ENCODE measurements at regions not wholly inside any gene's neighbourhood (a gene's known extent, or its start where the extent isn't known, plus 50 kb on each side); places are given as distances from the start of the nearest gene placed in this dataset.

DNA sequence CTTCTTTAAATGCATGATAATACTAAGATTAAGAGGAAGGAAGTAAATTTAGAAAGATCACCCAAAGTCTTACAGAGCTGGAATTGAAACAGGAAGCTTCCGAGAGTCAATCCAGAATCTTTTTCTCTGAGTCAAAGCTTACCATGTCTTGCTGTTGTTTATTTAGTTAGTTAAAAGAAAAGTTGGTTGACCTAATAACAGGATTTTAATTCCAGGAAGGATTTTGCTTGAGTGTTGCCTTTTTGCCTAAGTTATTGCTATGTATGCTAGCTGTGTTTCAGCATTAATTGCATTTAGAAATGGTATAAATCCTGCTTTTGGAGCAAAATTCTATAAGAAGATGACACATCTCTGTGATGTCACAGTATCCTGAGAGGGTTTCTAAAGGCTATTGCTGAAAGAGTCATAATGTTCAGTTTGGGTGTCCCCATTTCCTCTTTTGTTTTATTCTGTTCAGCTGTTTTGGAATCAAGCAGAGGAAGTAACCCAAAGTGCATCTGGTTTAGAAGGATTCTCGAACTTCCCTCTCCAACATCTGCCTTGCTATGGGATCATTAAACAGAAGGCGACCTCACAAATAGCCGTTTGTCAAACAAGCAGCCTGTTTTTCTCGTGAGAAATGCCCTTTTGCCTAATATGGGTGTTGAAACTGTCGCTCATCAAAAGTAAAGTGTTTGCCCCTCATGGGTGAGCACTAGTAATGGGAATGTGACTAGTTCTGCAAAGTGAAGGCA is 271.5 kb upstream of the MMADHC start:
- Histone ChIP-seq H2BK5ac (ENCODE audit: insufficient read length, low read length) (no peak overlapping the region), H4K8ac (replicated peaks; ENCODE audit: insufficient read length, low read depth, low read length) (no peak overlapping the region), H2AK5ac (ENCODE audit: insufficient read length, low read length) (no peak overlapping the region), H2BK12ac (ENCODE audit: insufficient read length, low read depth, low read length) (no peak overlapping the region), H3K79me2 (ENCODE audit: insufficient read depth, low read length) (no peaks in the 10 kb centered on the region), H3K9me3 (ENCODE audit: control insufficient read depth, low read depth, low read length) (no peaks in the 10 kb centered on the region), H2BK15ac (ENCODE audit: low read depth, low read length) (no peak overlapping the region), H3K14ac (ENCODE audit: insufficient read depth, low read length) (no peak overlapping the region), H3K27ac (ENCODE audit: insufficient read length, low read depth, low read length) (no peak overlapping the region), H3K4ac (ENCODE audit: low read depth, low read length) (no peak overlapping the region), H3K9ac (ENCODE audit: extremely low read depth, insufficient read length, low read length) (no peak overlapping the region), H3K18ac (ENCODE audit: insufficient read length, low read depth, low read length) (no peak overlapping the region), H3T11ph (ENCODE audit: low read length) (no peak overlapping the region), H4K91ac (ENCODE audit: insufficient read length, low read depth, low read length) (no peak overlapping the region), H4K20me1 (ENCODE audit: control insufficient read depth, insufficient read depth, insufficient read length) (no peaks in the 10 kb centered on the region), H3K79me1 (ENCODE audit: insufficient read depth, low read depth, low read length, poor library complexity, severe bottlenecking) (no peaks in the 10 kb centered on the region), H2BK20ac (ENCODE audit: low read depth, low read length, poor library complexity, severe bottlenecking) (no peak overlapping the region), H3K56ac (ENCODE audit: insufficient read length, low read depth, low read length) (no peak overlapping the region), H2BK120ac (ENCODE audit: low read depth, low read length, poor library complexity, severe bottlenecking) (no peak overlapping the region), H3K23me2 (ENCODE audit: insufficient read length, low read depth, low read length, poor library complexity, severe bottlenecking) (no peaks in the 10 kb centered on the region), H3K27me3 (ENCODE audit: insufficient read depth, low read length) (no peaks in the 10 kb centered on the region), H3K4me2 (ENCODE audit: insufficient read depth, insufficient read length, low read length) (no peak overlapping the region), H3K4me1 (ENCODE audit: insufficient read depth, low read length) (no peaks in the 10 kb centered on the region), H3K23ac (ENCODE audit: insufficient read length, low read depth, low read length) (no peak overlapping the region), H2AFZ (ENCODE audit: low read length) (no peak overlapping the region), H4K5ac (ENCODE audit: insufficient read length, low read depth, low read length) (no peak overlapping the region)
- peaks cover 11% of the 10 kb centered on the region in 2 experiments; a peak in 4 of 5 replicates for H3K9me3 Mint-ChIP-seq
- H3K4me1 Mint-ChIP-seq: no peaks in the 10 kb centered on the region
- WGBS (ENCODE audit: extremely low coverage, insufficient read length, low lambda C conversion rate): no CpG with 5 or more reads among the region's 6 CpGs
- no peak overlapping the region for H3K4me3 Mint-ChIP-seq
- DNase-seq: no peak
- H3K27ac Mint-ChIP-seq: no peak overlapping the region
- TF ChIP-seq, protein P1, sequence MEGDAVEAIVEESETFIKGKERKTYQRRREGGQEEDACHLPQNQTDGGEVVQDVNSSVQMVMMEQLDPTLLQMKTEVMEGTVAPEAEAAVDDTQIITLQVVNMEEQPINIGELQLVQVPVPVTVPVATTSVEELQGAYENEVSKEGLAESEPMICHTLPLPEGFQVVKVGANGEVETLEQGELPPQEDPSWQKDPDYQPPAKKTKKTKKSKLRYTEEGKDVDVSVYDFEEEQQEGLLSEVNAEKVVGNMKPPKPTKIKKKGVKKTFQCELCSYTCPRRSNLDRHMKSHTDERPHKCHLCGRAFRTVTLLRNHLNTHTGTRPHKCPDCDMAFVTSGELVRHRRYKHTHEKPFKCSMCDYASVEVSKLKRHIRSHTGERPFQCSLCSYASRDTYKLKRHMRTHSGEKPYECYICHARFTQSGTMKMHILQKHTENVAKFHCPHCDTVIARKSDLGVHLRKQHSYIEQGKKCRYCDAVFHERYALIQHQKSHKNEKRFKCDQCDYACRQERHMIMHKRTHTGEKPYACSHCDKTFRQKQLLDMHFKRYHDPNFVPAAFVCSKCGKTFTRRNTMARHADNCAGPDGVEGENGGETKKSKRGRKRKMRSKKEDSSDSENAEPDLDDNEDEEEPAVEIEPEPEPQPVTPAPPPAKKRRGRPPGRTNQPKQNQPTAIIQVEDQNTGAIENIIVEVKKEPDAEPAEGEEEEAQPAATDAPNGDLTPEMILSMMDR (conservative IDR thresholded peaks at IDR 0.05): no peak
- peaks cover 0 to 5% (median 2%) of the 10 kb centered on the region in 3 experiments; a peak in 2 of 7 replicates for H3K36me3 Mint-ChIP-seq (ENCODE audit: insufficient read depth in 1 of 3, low read depth in 3 of 3)
- no peaks in the 10 kb centered on the region for H3K27me3 Mint-ChIP-seq (ENCODE audit: low read depth)
